ENCODE measurements at regions not wholly inside any gene's neighbourhood (a gene's known extent, or its start where the extent isn't known, plus 50 kb on each side); places are given as distances from the start of the nearest gene placed in this dataset.

DNA sequence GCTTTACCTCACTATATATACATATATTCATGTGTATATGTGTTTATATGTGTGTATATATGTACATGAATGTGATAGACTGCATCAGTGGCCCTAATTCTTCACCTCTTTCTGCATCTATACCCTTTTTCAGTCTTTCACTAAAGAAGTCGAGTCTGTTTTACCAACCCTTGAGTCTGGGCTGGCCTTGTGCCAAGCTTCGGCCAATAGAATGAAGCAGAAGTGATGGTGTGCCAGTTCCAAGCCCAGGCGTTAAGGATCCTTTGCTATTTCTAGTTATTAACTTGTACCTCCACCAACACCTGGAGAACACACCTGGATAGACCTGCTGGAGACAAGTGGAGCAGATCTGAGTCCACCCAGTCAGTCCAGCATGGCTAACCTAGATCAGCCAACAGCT, 61.6 kb upstream of the PPM1J start:
- TF ChIP-seq, protein P1, sequence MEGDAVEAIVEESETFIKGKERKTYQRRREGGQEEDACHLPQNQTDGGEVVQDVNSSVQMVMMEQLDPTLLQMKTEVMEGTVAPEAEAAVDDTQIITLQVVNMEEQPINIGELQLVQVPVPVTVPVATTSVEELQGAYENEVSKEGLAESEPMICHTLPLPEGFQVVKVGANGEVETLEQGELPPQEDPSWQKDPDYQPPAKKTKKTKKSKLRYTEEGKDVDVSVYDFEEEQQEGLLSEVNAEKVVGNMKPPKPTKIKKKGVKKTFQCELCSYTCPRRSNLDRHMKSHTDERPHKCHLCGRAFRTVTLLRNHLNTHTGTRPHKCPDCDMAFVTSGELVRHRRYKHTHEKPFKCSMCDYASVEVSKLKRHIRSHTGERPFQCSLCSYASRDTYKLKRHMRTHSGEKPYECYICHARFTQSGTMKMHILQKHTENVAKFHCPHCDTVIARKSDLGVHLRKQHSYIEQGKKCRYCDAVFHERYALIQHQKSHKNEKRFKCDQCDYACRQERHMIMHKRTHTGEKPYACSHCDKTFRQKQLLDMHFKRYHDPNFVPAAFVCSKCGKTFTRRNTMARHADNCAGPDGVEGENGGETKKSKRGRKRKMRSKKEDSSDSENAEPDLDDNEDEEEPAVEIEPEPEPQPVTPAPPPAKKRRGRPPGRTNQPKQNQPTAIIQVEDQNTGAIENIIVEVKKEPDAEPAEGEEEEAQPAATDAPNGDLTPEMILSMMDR (IDR thresholded peaks at IDR 0.05), result no peak
- TF ChIP-seq POLR2A (IDR thresholded peaks at IDR 0.05) (no peak), POLR2AphosphoS5 (IDR thresholded peaks at IDR 0.05) (no peak), EP300 (IDR thresholded peaks at IDR 0.05; ENCODE audit: low read depth) (no peak)

Data from transverse colon (tissue), 4 donors.